ENCODE measurements at regions not wholly inside any gene's neighbourhood (a gene's known extent, or its start where the extent isn't known, plus 50 kb on each side); places are given as distances from the start of the nearest gene placed in this dataset.
"Not testable (repeated sequence)": the region's sequence is repeated elsewhere in the genome, so short reads cannot be mapped to it uniquely, and the experiment has no call there.

DNA sequence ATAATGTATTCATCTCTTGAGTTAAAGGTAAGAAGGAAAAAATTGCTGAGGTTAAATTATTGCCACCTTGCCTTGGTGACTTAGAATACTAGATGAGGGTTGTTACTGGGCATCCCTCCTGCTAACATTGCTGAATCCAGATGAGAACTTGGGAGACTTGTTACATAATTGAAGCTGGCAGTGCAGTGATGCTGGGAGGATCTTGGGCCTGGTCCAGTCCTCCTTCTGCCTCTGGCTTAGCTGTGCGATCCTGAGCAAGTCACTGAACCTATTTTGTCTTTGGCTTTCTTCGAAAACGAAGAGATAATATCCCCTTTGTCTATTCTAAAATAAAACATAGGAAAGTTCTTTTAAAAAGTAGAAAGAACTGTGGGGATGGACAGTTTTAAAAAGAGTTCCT lies 244.9 kb upstream of the NRIP1 start:
- DNase-seq (ENCODE audit: low read depth) = no peak
- H3K4me3 ChIP-seq (ENCODE audit: low read length) = no peak overlapping the region
- TF ChIP-seq, protein P1, sequence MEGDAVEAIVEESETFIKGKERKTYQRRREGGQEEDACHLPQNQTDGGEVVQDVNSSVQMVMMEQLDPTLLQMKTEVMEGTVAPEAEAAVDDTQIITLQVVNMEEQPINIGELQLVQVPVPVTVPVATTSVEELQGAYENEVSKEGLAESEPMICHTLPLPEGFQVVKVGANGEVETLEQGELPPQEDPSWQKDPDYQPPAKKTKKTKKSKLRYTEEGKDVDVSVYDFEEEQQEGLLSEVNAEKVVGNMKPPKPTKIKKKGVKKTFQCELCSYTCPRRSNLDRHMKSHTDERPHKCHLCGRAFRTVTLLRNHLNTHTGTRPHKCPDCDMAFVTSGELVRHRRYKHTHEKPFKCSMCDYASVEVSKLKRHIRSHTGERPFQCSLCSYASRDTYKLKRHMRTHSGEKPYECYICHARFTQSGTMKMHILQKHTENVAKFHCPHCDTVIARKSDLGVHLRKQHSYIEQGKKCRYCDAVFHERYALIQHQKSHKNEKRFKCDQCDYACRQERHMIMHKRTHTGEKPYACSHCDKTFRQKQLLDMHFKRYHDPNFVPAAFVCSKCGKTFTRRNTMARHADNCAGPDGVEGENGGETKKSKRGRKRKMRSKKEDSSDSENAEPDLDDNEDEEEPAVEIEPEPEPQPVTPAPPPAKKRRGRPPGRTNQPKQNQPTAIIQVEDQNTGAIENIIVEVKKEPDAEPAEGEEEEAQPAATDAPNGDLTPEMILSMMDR (conservative IDR thresholded peaks at IDR 0.05; ENCODE audit: low read depth, low read length) = no peak

DNA sequence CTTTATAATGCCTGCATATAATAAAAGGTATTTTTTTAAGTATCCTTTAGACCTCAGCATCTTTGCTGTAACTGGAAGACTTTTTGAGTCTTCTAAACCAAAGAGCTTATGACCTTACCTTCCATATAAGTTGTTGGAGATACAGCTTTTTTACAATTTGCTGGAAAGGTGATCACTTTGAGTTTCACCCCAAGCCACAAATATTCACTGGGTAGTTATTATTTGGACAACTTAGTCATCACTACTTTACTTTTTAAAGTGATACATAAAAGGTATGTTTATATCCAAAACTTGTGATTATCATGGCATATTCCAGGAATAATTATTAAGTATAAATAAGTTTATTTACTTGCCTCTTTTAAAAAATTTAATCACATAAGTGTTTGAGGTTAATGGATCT lies 246.7 kb upstream of the NRIP1 start:
- H3K4me3 ChIP-seq (ENCODE audit: low read length) = no peak overlapping the region
- TF ChIP-seq, protein P1 (conservative IDR thresholded peaks at IDR 0.05; ENCODE audit: low read depth, low read length) = no peak
- no peak for DNase-seq (ENCODE audit: low read depth)

DNA sequence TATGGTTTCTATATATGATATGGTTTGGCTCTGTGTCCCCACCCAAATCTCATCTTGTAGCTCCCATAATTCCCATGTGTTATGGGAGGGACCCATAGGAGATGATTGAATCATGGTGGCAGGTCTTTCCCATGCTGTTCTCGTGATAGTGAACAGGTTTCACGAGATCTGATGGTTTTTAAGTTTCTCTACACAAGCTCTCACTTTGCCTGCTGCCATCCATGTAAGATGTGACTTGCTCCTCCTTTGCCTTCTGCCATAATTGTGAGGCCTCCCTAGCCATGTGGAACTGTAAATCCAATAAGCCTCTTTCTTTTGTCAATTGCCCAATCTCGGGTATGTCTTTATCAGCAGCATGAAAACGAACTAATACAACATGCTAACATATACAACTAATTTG lies 252.2 kb upstream of the NRIP1 start:
- not testable (repeated sequence) for DNase-seq (ENCODE audit: low read depth)

DNA sequence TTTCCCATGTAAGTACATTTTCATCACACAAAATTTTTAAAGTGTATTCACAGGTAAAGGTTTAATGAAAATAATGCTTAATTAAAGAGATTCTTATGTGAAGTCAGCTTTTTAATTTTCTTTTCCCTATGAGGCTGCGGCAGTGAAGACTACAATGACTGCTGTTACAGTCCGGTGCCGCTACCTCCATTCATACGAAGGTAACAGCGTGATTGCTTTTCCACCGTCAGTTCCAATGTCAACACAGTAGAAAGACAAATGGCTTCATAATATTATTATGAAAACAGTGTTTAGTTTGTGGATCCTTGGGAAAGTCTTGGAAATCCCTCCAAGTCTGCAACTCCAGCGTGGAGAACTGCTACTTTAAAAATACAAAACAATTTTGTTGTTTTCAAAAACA lies 254.9 kb upstream of the NRIP1 start:
- no peak for DNase-seq (ENCODE audit: low read depth)
- no peak overlapping the region for H3K4me3 ChIP-seq (ENCODE audit: low read length)
- TF ChIP-seq, protein P1 (conservative IDR thresholded peaks at IDR 0.05; ENCODE audit: low read depth, low read length) = no peak

More for the DNA sequence above, 252.2 kb upstream of the NRIP1 start:
- not testable (repeated sequence) for H3K4me3 ChIP-seq (ENCODE audit: low read length)

DNA sequence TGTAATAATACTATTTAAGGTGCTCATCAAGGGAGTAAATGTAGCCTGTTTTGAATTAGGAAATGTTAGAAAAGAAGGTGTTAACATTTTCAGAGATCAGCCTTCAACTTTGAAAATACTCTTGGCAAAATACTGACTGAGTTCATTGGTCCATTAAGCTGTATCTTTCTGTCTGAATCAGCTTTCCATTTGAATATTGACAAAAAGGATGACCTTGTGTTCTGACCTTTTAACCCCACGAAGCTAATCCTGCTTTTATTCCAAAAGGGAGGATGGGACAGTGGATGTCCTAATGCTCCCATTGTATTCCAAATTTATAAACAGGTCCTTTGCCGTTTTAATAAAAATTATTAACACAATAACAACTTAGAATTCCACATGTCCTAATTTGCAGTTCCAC lies 259.7 kb upstream of the NRIP1 start:
- no peak for DNase-seq (ENCODE audit: low read depth)
- no peak overlapping the region for H3K4me3 ChIP-seq (ENCODE audit: low read length)
- TF ChIP-seq, protein P1 (conservative IDR thresholded peaks at IDR 0.05; ENCODE audit: low read depth, low read length) = no peak

DNA sequence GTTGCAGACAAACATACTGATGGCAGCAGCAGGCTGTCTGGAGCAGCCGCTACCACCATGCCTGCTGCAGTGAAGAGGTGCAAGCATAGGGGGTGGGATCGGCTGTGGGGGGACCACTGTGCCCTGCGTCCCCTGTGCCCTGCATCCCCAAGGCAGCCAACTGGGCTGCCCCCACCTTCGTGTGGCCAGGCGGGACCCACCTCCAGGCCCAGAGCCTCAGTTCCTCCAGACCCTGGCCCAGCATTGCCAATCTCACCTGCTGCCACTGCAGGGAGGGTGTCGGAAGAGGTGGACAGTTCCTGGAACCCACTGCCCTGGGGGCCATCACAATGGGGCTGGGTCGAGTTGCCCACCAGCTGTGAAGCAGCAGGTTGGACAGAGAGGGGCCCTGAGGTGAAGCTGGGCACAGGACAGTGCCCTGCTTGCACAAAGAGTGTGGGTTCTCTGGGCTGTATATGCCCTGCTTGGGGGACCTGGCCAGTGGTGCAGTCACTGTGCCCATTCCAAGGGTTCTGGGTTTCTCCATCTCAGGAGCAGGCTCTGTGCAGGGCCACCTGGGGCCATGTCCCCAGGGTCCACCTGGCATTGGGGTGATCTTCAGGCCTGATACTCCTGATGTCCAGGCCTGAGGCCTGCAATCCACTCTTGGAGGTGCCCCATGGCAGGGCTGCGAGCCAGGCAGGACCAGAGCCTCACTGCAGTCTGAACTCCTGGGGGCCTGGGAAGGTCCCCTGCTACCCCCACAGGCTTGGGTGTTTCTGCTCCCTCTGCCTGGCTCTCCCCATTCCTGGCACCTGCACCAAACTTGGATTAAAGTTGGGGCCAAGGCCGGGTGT lies 261.4 kb upstream of the NRIP1 start:
- no peak for DNase-seq (ENCODE audit: low read depth)
- TF ChIP-seq, protein P1 (conservative IDR thresholded peaks at IDR 0.05; ENCODE audit: low read depth, low read length) = no peak
- no peak overlapping the region for H3K4me3 ChIP-seq (ENCODE audit: low read length)

DNA sequence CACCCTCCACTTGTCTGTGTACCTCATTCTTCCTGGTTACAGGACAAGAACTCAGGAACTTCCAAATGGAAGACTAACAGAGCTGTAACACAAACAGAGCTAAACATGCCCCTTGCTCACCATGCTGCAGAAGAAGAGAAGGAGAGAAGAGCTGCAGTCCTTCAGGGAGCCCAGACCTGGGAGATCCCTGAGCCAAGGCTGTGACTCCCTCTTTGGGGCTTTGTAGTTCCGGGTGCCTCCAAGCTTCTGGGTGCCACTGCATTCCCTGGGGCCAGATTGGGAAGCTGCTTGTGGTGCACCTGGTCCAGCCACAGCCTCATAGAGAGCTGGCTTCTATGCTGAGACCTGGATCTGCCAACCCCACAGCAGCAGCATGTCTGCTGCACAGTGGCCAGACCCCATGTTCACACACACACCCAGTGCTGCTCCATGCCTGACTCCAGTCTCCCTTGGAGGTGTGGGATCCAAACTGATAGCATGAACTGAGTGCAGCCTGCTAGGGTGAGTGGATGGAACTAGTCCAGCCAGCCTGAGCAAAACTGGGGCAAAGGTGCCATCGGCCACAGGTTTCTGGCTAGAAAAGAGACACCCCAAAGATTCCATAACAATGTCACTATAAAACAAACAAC lies 263.0 kb upstream of the NRIP1 start:
- DNase-seq (ENCODE audit: low read depth) = no peak
- no peak overlapping the region for H3K4me3 ChIP-seq (ENCODE audit: low read length)
- TF ChIP-seq, protein P1 (conservative IDR thresholded peaks at IDR 0.05; ENCODE audit: low read depth, low read length) = no peak

Measured in retinal pigment epithelial cell (primary cell).